DMS79 treated with DMSO at 0.1 percent for 48 hours (cell line): ENCODE measurements at regions not wholly inside any gene's neighbourhood (a gene's known extent, or its start where the extent isn't known, plus 50 kb on each side); places are given as distances from the start of the nearest gene placed in this dataset.

Experiments used
- DNase-seq: peaks from one replicate; lab custom pipeline; 2025; lab: John Stamatoyannopoulos, UW

GRCh38 chr10:43746906-43747305 lies 98.2 kb upstream of the ZNF32 start:
- no peak for DNase-seq

- DNase-seq: no peak
These were observed 90.5 kb upstream of the ZNF32 start for GRCh38 chr10:43739161-43739560.

- no peak for DNase-seq
These were observed 88.3 kb upstream of the ZNF32 start for GRCh38 chr10:43737003-43737402.

- DNase-seq: no peak
These were observed 87.2 kb upstream of the ZNF32 start for GRCh38 chr10:43735907-43736306.

- DNase-seq: no peak
These were observed 86.0 kb upstream of the ZNF32 start for GRCh38 chr10:43734716-43735115.

GRCh38 chr10:43731486-43731885 lies 82.8 kb upstream of the ZNF32 start:
- DNase-seq: no peak

- no peak for DNase-seq
These were observed 79.7 kb upstream of the ZNF32 start for GRCh38 chr10:43728425-43728824.

- no peak for DNase-seq
These were observed 79.3 kb upstream of the ZNF32 start for GRCh38 chr10:43727935-43728334.

- no peak for DNase-seq
These were observed 66.7 kb upstream of the ZNF32 start for GRCh38 chr10:43715334-43715733.

- no peak for DNase-seq
These were observed 64.3 kb upstream of the ZNF32 start for GRCh38 chr10:43712821-43713584.

GRCh38 chr10:43710772-43711471 lies 62.2 kb upstream of the ZNF32 start:
- no peak for DNase-seq

- no peak for DNase-seq
These were observed 59.6 kb upstream of the ZNF32 start for GRCh38 chr10:43708262-43708661.

GRCh38 chr10:43707770-43708169 lies 59.1 kb upstream of the ZNF32 start:
- DNase-seq: no peak

GRCh38 chr10:43706166-43706565 lies 57.5 kb upstream of the ZNF32 start:
- DNase-seq: no peak

GRCh38 chr10:43703286-43703685 lies 54.6 kb upstream of the ZNF32 start:
- no peak for DNase-seq

GRCh38 chr10:43702936-43703281 lies 54.2 kb upstream of the ZNF32 start:
- no peak for DNase-seq

GRCh38 chr10:43702213-43702935 lies 53.7 kb upstream of the ZNF32 start:
- no peak for DNase-seq

GRCh38 chr10:43701295-43701694 lies 52.6 kb upstream of the ZNF32 start:
- no peak for DNase-seq

GRCh38 chr10:43700306-43700705 lies 51.6 kb upstream of the ZNF32 start:
- no peak for DNase-seq

- no peak for DNase-seq
These were observed 50.8 kb upstream of the ZNF32 start for GRCh38 chr10:43699516-43699915.
